OCI-LY3 (cell line): ENCODE measurements at regions not wholly inside any gene's neighbourhood (a gene's known extent, or its start where the extent isn't known, plus 50 kb on each side); places are given as distances from the start of the nearest gene placed in this dataset.

Source experiments
- H2AFZ ChIP-seq: fragments of 200-600, 300-600 bp; shearing (Covaris generic); 2 replicates; pipeline ENCODE4 v1.6.0; 2014; ENCODE audit warnings: antibody characterized with exemption, low read depth, low read length
- H3K27ac ChIP-seq: fragments of 200-600, 300-600 bp; sonication (generic); 2 replicates; pipeline ENCODE4 v1.5.1; 2014; ENCODE audit warnings: mild to moderate bottlenecking, low read length, moderate library complexity, mixed read lengths
- H3K27me3 ChIP-seq: fragments of 200-600, 300-600 bp; sonication (generic); 2 replicates; pipeline ENCODE4 v1.6.1; 2014; ENCODE audit warnings: low read depth, low read length, mixed read lengths
- H3K36me3 ChIP-seq: fragments of 200-600, 300-600 bp; sonication (generic); replicated peaks from 2 replicates; pipeline ENCODE3; 2014; ENCODE audit warnings: low read depth, low read length, mixed read lengths
- H3K4me1 ChIP-seq: fragments of 300-600, 200-600 bp; sonication (generic); 2 replicates; pipeline ENCODE4 v1.6.1; 2014; ENCODE audit warnings: low read length, mixed read lengths
- H3K4me2 ChIP-seq: fragments of 200-600, 300-600 bp; sonication (generic); 2 replicates; pipeline ENCODE4 v1.6.1; 2014; ENCODE audit warnings: low read length, mixed read lengths
- H3K4me3 ChIP-seq: fragments of 300-600, 200-600 bp; sonication (generic); 2 replicates; pipeline ENCODE4 v1.5.1; 2014; ENCODE audit warnings: antibody characterized with exemption, mild to moderate bottlenecking, low read length, moderate library complexity
- H3K79me2 ChIP-seq: fragments of 300-600, 200-600 bp; shearing (Covaris generic); 2 replicates; pipeline ENCODE4 v1.6.1; 2014; ENCODE audit warnings: mild to moderate bottlenecking, low read length, mixed read lengths
- H3K9ac ChIP-seq: fragments of 300-600, 200-600 bp; shearing (Covaris generic); 2 replicates; pipeline ENCODE4 v1.6.0; 2014; ENCODE audit warnings: mild to moderate bottlenecking, low read length, moderate library complexity
- H3K9me3 ChIP-seq: fragments of 200-600, 300-600 bp; shearing (Covaris generic); 2 replicates; pipeline ENCODE4 v1.6.1; 2014; ENCODE audit warnings: low read length, mixed read lengths; ENCODE audit not compliant: insufficient read depth
- H4K20me1 ChIP-seq: fragments of 200-600, 300-600 bp; sonication (generic); 2 replicates; pipeline ENCODE4 v1.6.1; 2016; ENCODE audit warnings: low read length, mixed read lengths; ENCODE audit not compliant: insufficient read depth
- EZH2phosphoT487 ChIP-seq: fragments of 200-600 bp; shearing (Covaris generic); IDR thresholded peaks from 2 replicates; pipeline ENCODE4 v1.6.1; 2018; ENCODE audit warnings: antibody characterized with exemption, mixed run types, low read depth
- TF ChIP-seq, protein P1 (sequence below): fragments of 200-600, 300-600 bp; sonication (generic); IDR thresholded peaks from 2 replicates; pipeline ENCODE4 v1.5.1; 2014; ENCODE audit warnings: antibody characterized with exemption, low read length, low read depth

GRCh38 chr5:51302343-51302742 lies 80.9 kb upstream of the ISL1 start:
- Histone ChIP-seq H3K27me3 (no peaks in the 10 kb centered on the region), H3K9ac (no peak overlapping the region), H3K4me3 (no peak overlapping the region), H3K4me2 (no peak overlapping the region), H3K27ac (no peak overlapping the region), H3K9me3 (no peaks in the 10 kb centered on the region), H3K36me3 (no peaks in the 10 kb centered on the region), H4K20me1 (no peaks in the 10 kb centered on the region), H3K4me1 (no peaks in the 10 kb centered on the region), H2AFZ (no peak overlapping the region), H3K79me2 (no peaks in the 10 kb centered on the region)
- TF ChIP-seq, protein P1, sequence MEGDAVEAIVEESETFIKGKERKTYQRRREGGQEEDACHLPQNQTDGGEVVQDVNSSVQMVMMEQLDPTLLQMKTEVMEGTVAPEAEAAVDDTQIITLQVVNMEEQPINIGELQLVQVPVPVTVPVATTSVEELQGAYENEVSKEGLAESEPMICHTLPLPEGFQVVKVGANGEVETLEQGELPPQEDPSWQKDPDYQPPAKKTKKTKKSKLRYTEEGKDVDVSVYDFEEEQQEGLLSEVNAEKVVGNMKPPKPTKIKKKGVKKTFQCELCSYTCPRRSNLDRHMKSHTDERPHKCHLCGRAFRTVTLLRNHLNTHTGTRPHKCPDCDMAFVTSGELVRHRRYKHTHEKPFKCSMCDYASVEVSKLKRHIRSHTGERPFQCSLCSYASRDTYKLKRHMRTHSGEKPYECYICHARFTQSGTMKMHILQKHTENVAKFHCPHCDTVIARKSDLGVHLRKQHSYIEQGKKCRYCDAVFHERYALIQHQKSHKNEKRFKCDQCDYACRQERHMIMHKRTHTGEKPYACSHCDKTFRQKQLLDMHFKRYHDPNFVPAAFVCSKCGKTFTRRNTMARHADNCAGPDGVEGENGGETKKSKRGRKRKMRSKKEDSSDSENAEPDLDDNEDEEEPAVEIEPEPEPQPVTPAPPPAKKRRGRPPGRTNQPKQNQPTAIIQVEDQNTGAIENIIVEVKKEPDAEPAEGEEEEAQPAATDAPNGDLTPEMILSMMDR, result no peak
- TF ChIP-seq EZH2phosphoT487, result no peak

DNA sequence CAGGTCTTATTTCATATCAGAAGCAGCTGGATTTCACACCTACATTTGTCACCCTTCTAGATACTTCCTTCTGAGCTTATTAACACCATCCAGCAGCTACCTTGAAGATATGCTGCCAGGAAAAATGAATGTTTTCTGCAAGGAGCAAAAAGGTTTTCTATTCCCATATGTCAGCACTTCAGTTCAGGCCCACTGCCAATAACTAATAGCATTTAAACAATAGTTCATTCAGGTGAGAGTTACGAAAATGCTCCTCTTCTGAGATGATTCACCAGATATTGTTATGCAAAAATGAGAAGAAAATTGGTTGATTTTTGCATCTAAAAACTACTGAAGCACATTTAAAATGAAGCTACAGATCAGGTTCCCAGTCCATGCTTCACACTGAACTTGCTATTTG lies 56.4 kb upstream of the ISL1 start:
- TF ChIP-seq, protein P1, result no peak
- TF ChIP-seq EZH2phosphoT487, result no peak
- H3K79me2 ChIP-seq, result no peaks in the 10 kb centered on the region
- H3K4me3 ChIP-seq, result no peak overlapping the region
- H3K36me3 ChIP-seq, result no peaks in the 10 kb centered on the region
- H2AFZ ChIP-seq, result no peak overlapping the region
- H3K27me3 ChIP-seq, result no peaks in the 10 kb centered on the region
- no peaks in the 10 kb centered on the region for H4K20me1 ChIP-seq
- H3K4me2 ChIP-seq, result no peak overlapping the region
- no peaks in the 10 kb centered on the region for H3K9me3 ChIP-seq
- H3K9ac ChIP-seq, result no peak overlapping the region
- H3K27ac ChIP-seq, result no peak overlapping the region
- H3K4me1 ChIP-seq, result no peaks in the 10 kb centered on the region
